ENCODE measurements at regions not wholly inside any gene's neighbourhood (a gene's known extent, or its start where the extent isn't known, plus 50 kb on each side); places are given as distances from the start of the nearest gene placed in this dataset.

GRCh38 chr1:219105893-219106292 is 67.8 kb upstream of the LYPLAL1 start:
- H3K4me3 Mint-ChIP-seq (ENCODE audit: unreplicated experiment), result no peak overlapping the region
- no peak for TF ChIP-seq CTCF (IDR thresholded peaks at IDR 0.05; ENCODE audit: unreplicated experiment)
- no peaks in the 10 kb centered on the region for H3K27me3 Mint-ChIP-seq (ENCODE audit: insufficient read depth, unreplicated experiment)
- DNase-seq (ENCODE audit: unreplicated experiment), result no peak
- no peaks in the 10 kb centered on the region for H3K4me1 Mint-ChIP-seq (ENCODE audit: insufficient read depth, unreplicated experiment)
- POLR2A ChIA-PET, result no interaction called here
- no peak overlapping the region for H3K27ac Mint-ChIP-seq (ENCODE audit: low read depth, unreplicated experiment)
- intact Hi-C loops (cut with micrococcal nuclease), result no loop called here
- H3K9me3 Mint-ChIP-seq (ENCODE audit: unreplicated experiment), result peaks cover 8% of the 10 kb centered on the region
- BruUV-seq (replicated peaks), result no TSS peak
- H3K36me3 Mint-ChIP-seq (ENCODE audit: insufficient read depth, unreplicated experiment), result no peaks in the 10 kb centered on the region
- CTCF ChIA-PET, result interaction anchor here (0.7 kb wide), 1 partner anchor 391 kb away, joined by 3 read pairs; no protein-coding TSS in a partner anchor

- Mint-ChIP-seq H3K4me3 (ENCODE audit: unreplicated experiment) (no peak overlapping the region), H3K4me1 (ENCODE audit: insufficient read depth, unreplicated experiment) (no peaks in the 10 kb centered on the region), H3K9me3 (ENCODE audit: unreplicated experiment) (peaks cover 21% of the 10 kb centered on the region), H3K36me3 (ENCODE audit: insufficient read depth, unreplicated experiment) (no peaks in the 10 kb centered on the region), H3K27me3 (ENCODE audit: insufficient read depth, unreplicated experiment) (no peaks in the 10 kb centered on the region), H3K27ac (ENCODE audit: low read depth, unreplicated experiment) (no peak overlapping the region)
- ChIA-PET CTCF (interaction anchor here (0.7 to 1.1 kb wide), 4 partner anchors 8 to 95 kb away, joined by 3 to 4 read pairs (median 4); no protein-coding TSS in a partner anchor), POLR2A (interaction anchor here (0.5 to 1.4 kb wide), 3 partner anchors 10 to 712 kb away, joined by 3 to 5 read pairs (median 4); no protein-coding TSS in a partner anchor)
- DNase-seq (ENCODE audit: unreplicated experiment), result no peak
- TF ChIP-seq CTCF (IDR thresholded peaks at IDR 0.05; ENCODE audit: unreplicated experiment), result no peak
- intact Hi-C loops (cut with micrococcal nuclease), result no loop called here
- BruUV-seq (replicated peaks), result no TSS peak
Measured at GRCh38 chr1:219109424-219110018, 64.2 kb upstream of the LYPLAL1 start.

GRCh38 chr1:219113261-219113660 is 60.4 kb upstream of the LYPLAL1 start:
- intact Hi-C loops (cut with micrococcal nuclease), result no loop called here
- Mint-ChIP-seq H3K9me3 (ENCODE audit: unreplicated experiment) (peaks cover 13% of the 10 kb centered on the region), H3K4me3 (ENCODE audit: unreplicated experiment) (no peak overlapping the region), H3K27me3 (ENCODE audit: insufficient read depth, unreplicated experiment) (no peaks in the 10 kb centered on the region), H3K36me3 (ENCODE audit: insufficient read depth, unreplicated experiment) (no peaks in the 10 kb centered on the region), H3K4me1 (ENCODE audit: insufficient read depth, unreplicated experiment) (no peaks in the 10 kb centered on the region), H3K27ac (ENCODE audit: low read depth, unreplicated experiment) (no peak overlapping the region)
- peak; percentile 36 for DNase-seq (ENCODE audit: unreplicated experiment)
- no TSS peak for BruUV-seq (replicated peaks)
- ChIA-PET POLR2A (interaction anchor here (0.7 to 1.4 kb wide), 3 partner anchors 24 to 63 kb away, joined by 3 read pairs; partner anchors contain the start of gene LYPLAL1), CTCF (interaction anchor here (0.6 kb wide), 2 partner anchors 521 to 564 kb away, joined by 3 read pairs; no protein-coding TSS in a partner anchor)
- no peak for TF ChIP-seq CTCF (IDR thresholded peaks at IDR 0.05; ENCODE audit: unreplicated experiment)

GRCh38 chr1:219114014-219114413 is 59.7 kb upstream of the LYPLAL1 start:
- no TSS peak for BruUV-seq (replicated peaks)
- no peaks in the 10 kb centered on the region for H3K27me3 Mint-ChIP-seq (ENCODE audit: insufficient read depth, unreplicated experiment)
- no peaks in the 10 kb centered on the region for H3K4me1 Mint-ChIP-seq (ENCODE audit: insufficient read depth, unreplicated experiment)
- H3K27ac Mint-ChIP-seq (ENCODE audit: low read depth, unreplicated experiment), result no peak overlapping the region
- CTCF ChIA-PET, result interaction anchor here (0.6 to 1.0 kb wide), 2 partner anchors 12 to 520 kb away, joined by 3 read pairs; no protein-coding TSS in a partner anchor
- DNase-seq (ENCODE audit: unreplicated experiment), result no peak
- POLR2A ChIA-PET, result interaction anchor here (1.4 kb wide), 1 partner anchor 60 kb away, joined by 3 read pairs; the partner anchor contains the start of gene LYPLAL1
- H3K4me3 Mint-ChIP-seq (ENCODE audit: unreplicated experiment), result no peak overlapping the region
- no peak for TF ChIP-seq CTCF (IDR thresholded peaks at IDR 0.05; ENCODE audit: unreplicated experiment)
- peaks cover 13% of the 10 kb centered on the region for H3K9me3 Mint-ChIP-seq (ENCODE audit: unreplicated experiment)
- intact Hi-C loops (cut with micrococcal nuclease), result no loop called here
- H3K36me3 Mint-ChIP-seq (ENCODE audit: insufficient read depth, unreplicated experiment), result no peaks in the 10 kb centered on the region
